NCI-H1417 (cell line): ENCODE measurements at regions not wholly inside any gene's neighbourhood (a gene's known extent, or its start where the extent isn't known, plus 50 kb on each side); places are given as distances from the start of the nearest gene placed in this dataset.
A peak's percentile ranks its signal among the peaks of the same experiment; 100 is the strongest.

ENCODE experiments used
- DNase-seq, 3 experiments: peaks; one replicate each; lab custom pipeline; 2025; lab: John Stamatoyannopoulos, UW

- no peak for DNase-seq
These were observed 312.0 kb upstream of the ZMIZ1 start for GRCh38 chr10:78756604-78757343.

GRCh38 chr10:78757344-78757925 lies 311.3 kb upstream of the ZMIZ1 start:
- DNase-seq, result no peak

- DNase-seq, result no peak
These were observed 310.6 kb upstream of the ZMIZ1 start for GRCh38 chr10:78758176-78758575.

GRCh38 chr10:78759456-78760120 lies 309.2 kb upstream of the ZMIZ1 start:
- no peak for DNase-seq

GRCh38 chr10:78760463-78761310 lies 308.1 kb upstream of the ZMIZ1 start:
- DNase-seq, result no peak

GRCh38 chr10:78761311-78761781 lies 307.4 kb upstream of the ZMIZ1 start:
- no peak for DNase-seq

GRCh38 chr10:78762086-78762630 lies 306.6 kb upstream of the ZMIZ1 start:
- DNase-seq, result no peak

GRCh38 chr10:78763234-78763633 lies 305.5 kb upstream of the ZMIZ1 start:
- no peak for DNase-seq

GRCh38 chr10:78763651-78764395 lies 304.9 kb upstream of the ZMIZ1 start:
- DNase-seq, result no peak

- no peak for DNase-seq
These were observed 304.3 kb upstream of the ZMIZ1 start for GRCh38 chr10:78764436-78764835.

GRCh38 chr10:78764846-78765430 lies 303.8 kb upstream of the ZMIZ1 start:
- DNase-seq, result no peak

- peak in 1 of 3 experiments; percentile 12 for DNase-seq
These were observed 302.9 kb upstream of the ZMIZ1 start for GRCh38 chr10:78765726-78766335.

GRCh38 chr10:78766603-78767002 lies 302.2 kb upstream of the ZMIZ1 start:
- no peak for DNase-seq

- no peak for DNase-seq
These were observed 300.5 kb upstream of the ZMIZ1 start for GRCh38 chr10:78768041-78768835.

- DNase-seq, result no peak
These were observed 299.9 kb upstream of the ZMIZ1 start for GRCh38 chr10:78768876-78769275.

- no peak for DNase-seq
These were observed 299.2 kb upstream of the ZMIZ1 start for GRCh38 chr10:78769526-78769925.

- no peak for DNase-seq
These were observed 298.3 kb upstream of the ZMIZ1 start for GRCh38 chr10:78770167-78771090.

GRCh38 chr10:78771260-78771659 lies 297.5 kb upstream of the ZMIZ1 start:
- no peak for DNase-seq
